MCF 10A (cell line): ENCODE measurements at regions not wholly inside any gene's neighbourhood (a gene's known extent, or its start where the extent isn't known, plus 50 kb on each side); places are given as distances from the start of the nearest gene placed in this dataset.

Experiments used
- BruUV-seq: library from RNA; stranded (reverse); fragments of 400-500 nt; replicated peaks from 2 replicates; lab custom pipeline; 2021; lab: Mats Ljungman, UMichigan
- CTCF ChIA-PET: fragments of 300-600 bp; sonication (Branson Sonifier 250); formaldehyde crosslinking; extraction: SDS; loops from one replicate; lab custom pipeline; 2021; ENCODE audit warnings: antibody characterized with exemption, inconsistent platforms; lab: Yijun Ruan, JAX
- POLR2A ChIA-PET: fragments of 300-600, 350-650 bp; sonication (Branson Sonifier 250); formaldehyde crosslinking; extraction: SDS; loops from one replicate; lab custom pipeline; 2020; ENCODE audit warnings: antibody characterized with exemption, inconsistent platforms; lab: Yijun Ruan, JAX
- DNase-seq: peaks from one replicate; pipeline ENCODE4 v3.0.0-alpha.2; 2018; ENCODE audit not compliant: unreplicated experiment
- H3K27ac Mint-ChIP-seq: one replicate; pipeline ENCODE4 v1.8.0; 2022; ENCODE audit warnings: mild to moderate bottlenecking, low read depth, mixed read lengths; ENCODE audit not compliant: unreplicated experiment
- H3K27me3 Mint-ChIP-seq: one replicate; pipeline ENCODE4 v1.8.0; 2022; ENCODE audit warnings: mixed read lengths; ENCODE audit not compliant: insufficient read depth, unreplicated experiment
- H3K36me3 Mint-ChIP-seq: one replicate; pipeline ENCODE4 v1.8.0; 2022; ENCODE audit warnings: mild to moderate bottlenecking, moderate library complexity, mixed read lengths; ENCODE audit not compliant: insufficient read depth, unreplicated experiment
- H3K4me1 Mint-ChIP-seq: one replicate; pipeline ENCODE4 v1.8.0; 2022; ENCODE audit warnings: mixed read lengths; ENCODE audit not compliant: insufficient read depth, unreplicated experiment
- H3K4me3 Mint-ChIP-seq: one replicate; pipeline ENCODE4 v1.8.0; 2022; ENCODE audit warnings: mild to moderate bottlenecking, moderate library complexity, mixed read lengths; ENCODE audit not compliant: unreplicated experiment
- H3K9me3 Mint-ChIP-seq: one replicate; pipeline ENCODE4 v1.8.0; 2022; ENCODE audit warnings: mixed read lengths; ENCODE audit not compliant: unreplicated experiment
- CTCF ChIP-seq: fragments of 200-600 bp; IDR thresholded peaks from one replicate; pipeline ENCODE4 v1.8.0; 2022; ENCODE audit warnings: antibody characterized with exemption, mild to moderate bottlenecking; ENCODE audit not compliant: unreplicated experiment
- intact Hi-C: fragments of 100-400 bp; cut with micrococcal nuclease; formaldehyde crosslinking; loops from 2 replicates; pipeline ENCODE4 v1.14.1; 2022

GRCh38 chr5:8229551-8229950, 360.6 kb downstream of the MTRR start:
- no peak for TF ChIP-seq CTCF
- ChIA-PET POLR2A (no interaction called here), CTCF (interaction anchor here (0.7 to 1.2 kb wide), 2 partner anchors 112 to 127 kb away, joined by 3 read pairs; no protein-coding TSS in a partner anchor)
- DNase-seq, result no peak
- Mint-ChIP-seq H3K36me3 (no peaks in the 10 kb centered on the region), H3K27me3 (peaks cover 14% of the 10 kb centered on the region), H3K9me3 (peaks cover 7% of the 10 kb centered on the region), H3K4me3 (no peak overlapping the region), H3K27ac (no peak overlapping the region), H3K4me1 (peaks cover 6% of the 10 kb centered on the region)
- intact Hi-C loops, result no loop called here
- no TSS peak for BruUV-seq

- no peaks in the 10 kb centered on the region for H3K36me3 Mint-ChIP-seq
- POLR2A ChIA-PET, result no interaction called here
These were observed 361.9 kb downstream of the MTRR start for GRCh38 chr5:8230868-8231267.

GRCh38 chr5:8233479-8233878, 364.5 kb downstream of the MTRR start:
- no TSS peak for BruUV-seq
- Mint-ChIP-seq H3K4me3 (no peak overlapping the region), H3K27me3 (peaks cover 28% of the 10 kb centered on the region), H3K9me3 (no peaks in the 10 kb centered on the region), H3K36me3 (no peaks in the 10 kb centered on the region), H3K4me1 (no peaks in the 10 kb centered on the region), H3K27ac (no peak overlapping the region)
- ChIA-PET POLR2A (no interaction called here), CTCF (no interaction called here)
- no peak for TF ChIP-seq CTCF
- DNase-seq, result no peak
- intact Hi-C loops, result no loop called here

More at GRCh38 chr5:8230868-8231267, 361.9 kb downstream of the MTRR start:
- peaks cover 7% of the 10 kb centered on the region for H3K9me3 Mint-ChIP-seq
- no peak for TF ChIP-seq CTCF
- CTCF ChIA-PET, result interaction anchor here (0.6 to 1.0 kb wide), 3 partner anchors 75 to 138 kb away, joined by 3 to 4 read pairs (median 3); no protein-coding TSS in a partner anchor
- H3K4me1 Mint-ChIP-seq, result peaks cover 6% of the 10 kb centered on the region
- no peak overlapping the region for H3K27ac Mint-ChIP-seq
- intact Hi-C loops, result no loop called here
- no peak for DNase-seq
- BruUV-seq, result no TSS peak
- H3K4me3 Mint-ChIP-seq, result no peak overlapping the region
- H3K27me3 Mint-ChIP-seq, result peaks cover 14% of the 10 kb centered on the region

GRCh38 chr5:8234179-8234770, 365.3 kb downstream of the MTRR start:
- H3K9me3 Mint-ChIP-seq, result no peaks in the 10 kb centered on the region
- CTCF ChIA-PET, result no interaction called here
- H3K4me3 Mint-ChIP-seq, result no peak overlapping the region
- intact Hi-C loops, result no loop called here
- BruUV-seq, result no TSS peak
- H3K4me1 Mint-ChIP-seq, result no peaks in the 10 kb centered on the region
- no peak overlapping the region for H3K27ac Mint-ChIP-seq
- no peak for TF ChIP-seq CTCF
- DNase-seq, result no peak
- POLR2A ChIA-PET, result no interaction called here
- H3K36me3 Mint-ChIP-seq, result no peaks in the 10 kb centered on the region
- H3K27me3 Mint-ChIP-seq, result peaks cover 28% of the 10 kb centered on the region
